Panc1 (cell line): ENCODE measurements at regions not wholly inside any gene's neighbourhood (a gene's known extent, or its start where the extent isn't known, plus 50 kb on each side); places are given as distances from the start of the nearest gene placed in this dataset.

ENCODE experiments used
- ATAC-seq: fragments of 200-7000 bp; cut with Tn5 transposase; 2 replicates; pipeline ENCODE4 v1.9.1; 2020; ENCODE audit warnings: mild to moderate bottlenecking, moderate library complexity
- BruUV-seq: library from RNA; stranded (reverse); fragments of 400-500 nt; replicated peaks from 2 replicates; lab custom pipeline; 2021; lab: Mats Ljungman, UMichigan
- CTCF ChIA-PET: fragments of 300-600 bp; sonication (Branson Sonifier 250); formaldehyde crosslinking; loops from one replicate; lab custom pipeline; 2022; ENCODE audit warnings: antibody characterized with exemption; lab: Charles Lee
- POLR2A ChIA-PET: fragments of 300-600 bp; sonication (Branson Sonifier 250); formaldehyde crosslinking; loops from one replicate; lab custom pipeline; 2022; ENCODE audit warnings: antibody characterized with exemption; lab: Charles Lee
- DNase-seq: peaks from one replicate; pipeline ENCODE4 v3.0.0-alpha.2; 2010; ENCODE audit warnings: low read depth, low spot score
- H3K27ac ChIP-seq: 2 replicates; pipeline ENCODE4 v1.5.1; 2011; ENCODE audit warnings: mild to moderate bottlenecking, low read length, inconsistent platforms
- H3K27me3 ChIP-seq: fragments of 200-500 bp; sonication (Bioruptor generic); 2 replicates; pipeline ENCODE4 v1.6.0; 2014; ENCODE audit warnings: low read length, inconsistent platforms; ENCODE audit not compliant: control insufficient read depth, insufficient read depth
- H3K36me3 ChIP-seq: fragments of 200-500 bp; sonication (Bioruptor generic); 2 replicates; pipeline ENCODE4 v1.5.1; 2014; ENCODE audit warnings: inconsistent platforms, mild to moderate bottlenecking, low read length, moderate library complexity; ENCODE audit not compliant: control insufficient read depth, insufficient read depth
- H3K4me1 ChIP-seq: 2 replicates; pipeline ENCODE4 v1.5.1; 2011; ENCODE audit warnings: inconsistent platforms, mild to moderate bottlenecking, low read length, moderate library complexity; ENCODE audit not compliant: control insufficient read depth, insufficient read depth
- H3K4me3 ChIP-seq, 2 experiments: 2 replicates each; pipeline ENCODE4 v1.5.1; 2011 to 2012; ENCODE audit warnings: low read depth in 2 of 2, low read length in 2 of 2, mild to moderate bottlenecking in 2 of 2, inconsistent platforms in 1 of 2, moderate library complexity in 1 of 2
- H3K9me3 ChIP-seq: fragments of 200-500 bp; sonication (Bioruptor generic); 2 replicates; pipeline ENCODE4 v1.5.1; 2014; ENCODE audit warnings: low read depth, mild to moderate bottlenecking, inconsistent platforms, low read length, moderate library complexity; ENCODE audit not compliant: control insufficient read depth, insufficient read depth
- POLR2AphosphoS5 ChIP-seq: IDR thresholded peaks from 2 replicates; pipeline ENCODE4 v1.6.1; 2012; ENCODE audit warnings: mild to moderate bottlenecking, low read depth, low read length, moderate library complexity
- SIN3A ChIP-seq: IDR thresholded peaks from 2 replicates; pipeline ENCODE4 v1.6.1; 2012; ENCODE audit warnings: low read depth, mild to moderate bottlenecking, low read length, moderate library complexity, borderline replicate concordance; ENCODE audit not compliant: insufficient read depth
- TCF7L2 ChIP-seq: IDR thresholded peaks from 2 replicates; pipeline ENCODE4 v1.6.1; 2011; ENCODE audit warnings: mild to moderate bottlenecking, low read depth, low read length, inconsistent platforms
- in situ Hi-C: cut with HindIII; loops from 2 replicates; pipeline ENCODE4 v1.10.0; 2016; ENCODE audit warnings: low sequenced_read_pairs, low pct_unique_long_range_greater_than_20kb
- intact Hi-C: fragments of 100-400 bp; cut with micrococcal nuclease; formaldehyde crosslinking; loops from one replicate; pipeline ENCODE4 v1.10.0; 2022; ENCODE audit not compliant: unreplicated experiment
- TF ChIP-seq, protein P1 (sequence below), 2 experiments: IDR thresholded peaks; 2 replicates each; pipeline ENCODE4 v1.6.1; 2011 to 2012; ENCODE audit warnings: low read depth in 2 of 2, control low read depth in 1 of 2, low read length in 1 of 2, mild to moderate bottlenecking in 1 of 2, moderate library complexity in 1 of 2; ENCODE audit not compliant: insufficient read depth in 1 of 2
- TF ChIP-seq, protein P2 (sequence below): fragments of 450-650 bp; IDR thresholded peaks from 2 replicates; pipeline ENCODE4 v1.5.1; 2017; ENCODE audit warnings: mild to moderate bottlenecking

DNA sequence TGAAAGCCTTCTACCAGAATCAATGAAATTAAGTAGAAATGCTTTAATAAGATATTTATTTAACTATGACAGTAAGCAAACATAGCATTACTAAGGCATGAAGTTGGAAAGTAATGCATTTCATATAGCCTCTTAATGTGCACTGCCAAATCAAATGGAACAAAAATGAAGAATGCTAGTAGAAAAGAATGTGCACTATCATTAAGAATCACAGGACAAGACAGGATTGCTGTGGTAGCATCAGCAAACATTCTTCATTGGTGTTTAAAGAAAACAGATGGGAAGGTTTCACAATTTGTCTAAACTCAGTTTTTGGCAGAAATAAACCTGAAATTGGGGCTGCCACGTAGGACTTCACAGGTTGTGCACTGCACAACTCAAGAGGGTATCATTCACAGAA lies 168.9 kb downstream of the CNTN3 start:
- CTCF ChIA-PET, result no interaction called here
- ATAC-seq, result no peak
- Histone ChIP-seq H3K36me3 (no peaks in the 10 kb centered on the region), H3K27me3 (no peaks in the 10 kb centered on the region), H3K27ac (no peak overlapping the region), H3K4me1 (no peaks in the 10 kb centered on the region), H3K9me3 (no peaks in the 10 kb centered on the region), H3K4me3 (no peak overlapping the region)
- POLR2A ChIA-PET, result no interaction called here
- TF ChIP-seq SIN3A (no peak), TCF7L2 (no peak), POLR2AphosphoS5 (no peak)
- TF ChIP-seq, protein P1, sequence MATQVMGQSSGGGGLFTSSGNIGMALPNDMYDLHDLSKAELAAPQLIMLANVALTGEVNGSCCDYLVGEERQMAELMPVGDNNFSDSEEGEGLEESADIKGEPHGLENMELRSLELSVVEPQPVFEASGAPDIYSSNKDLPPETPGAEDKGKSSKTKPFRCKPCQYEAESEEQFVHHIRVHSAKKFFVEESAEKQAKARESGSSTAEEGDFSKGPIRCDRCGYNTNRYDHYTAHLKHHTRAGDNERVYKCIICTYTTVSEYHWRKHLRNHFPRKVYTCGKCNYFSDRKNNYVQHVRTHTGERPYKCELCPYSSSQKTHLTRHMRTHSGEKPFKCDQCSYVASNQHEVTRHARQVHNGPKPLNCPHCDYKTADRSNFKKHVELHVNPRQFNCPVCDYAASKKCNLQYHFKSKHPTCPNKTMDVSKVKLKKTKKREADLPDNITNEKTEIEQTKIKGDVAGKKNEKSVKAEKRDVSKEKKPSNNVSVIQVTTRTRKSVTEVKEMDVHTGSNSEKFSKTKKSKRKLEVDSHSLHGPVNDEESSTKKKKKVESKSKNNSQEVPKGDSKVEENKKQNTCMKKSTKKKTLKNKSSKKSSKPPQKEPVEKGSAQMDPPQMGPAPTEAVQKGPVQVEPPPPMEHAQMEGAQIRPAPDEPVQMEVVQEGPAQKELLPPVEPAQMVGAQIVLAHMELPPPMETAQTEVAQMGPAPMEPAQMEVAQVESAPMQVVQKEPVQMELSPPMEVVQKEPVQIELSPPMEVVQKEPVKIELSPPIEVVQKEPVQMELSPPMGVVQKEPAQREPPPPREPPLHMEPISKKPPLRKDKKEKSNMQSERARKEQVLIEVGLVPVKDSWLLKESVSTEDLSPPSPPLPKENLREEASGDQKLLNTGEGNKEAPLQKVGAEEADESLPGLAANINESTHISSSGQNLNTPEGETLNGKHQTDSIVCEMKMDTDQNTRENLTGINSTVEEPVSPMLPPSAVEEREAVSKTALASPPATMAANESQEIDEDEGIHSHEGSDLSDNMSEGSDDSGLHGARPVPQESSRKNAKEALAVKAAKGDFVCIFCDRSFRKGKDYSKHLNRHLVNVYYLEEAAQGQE (IDR thresholded peaks at IDR 0.05; ENCODE audit: insufficient read depth in 1 of 2, low read depth in 2 of 2, low read length in 1 of 2), result no peak
- TF ChIP-seq, protein P2, sequence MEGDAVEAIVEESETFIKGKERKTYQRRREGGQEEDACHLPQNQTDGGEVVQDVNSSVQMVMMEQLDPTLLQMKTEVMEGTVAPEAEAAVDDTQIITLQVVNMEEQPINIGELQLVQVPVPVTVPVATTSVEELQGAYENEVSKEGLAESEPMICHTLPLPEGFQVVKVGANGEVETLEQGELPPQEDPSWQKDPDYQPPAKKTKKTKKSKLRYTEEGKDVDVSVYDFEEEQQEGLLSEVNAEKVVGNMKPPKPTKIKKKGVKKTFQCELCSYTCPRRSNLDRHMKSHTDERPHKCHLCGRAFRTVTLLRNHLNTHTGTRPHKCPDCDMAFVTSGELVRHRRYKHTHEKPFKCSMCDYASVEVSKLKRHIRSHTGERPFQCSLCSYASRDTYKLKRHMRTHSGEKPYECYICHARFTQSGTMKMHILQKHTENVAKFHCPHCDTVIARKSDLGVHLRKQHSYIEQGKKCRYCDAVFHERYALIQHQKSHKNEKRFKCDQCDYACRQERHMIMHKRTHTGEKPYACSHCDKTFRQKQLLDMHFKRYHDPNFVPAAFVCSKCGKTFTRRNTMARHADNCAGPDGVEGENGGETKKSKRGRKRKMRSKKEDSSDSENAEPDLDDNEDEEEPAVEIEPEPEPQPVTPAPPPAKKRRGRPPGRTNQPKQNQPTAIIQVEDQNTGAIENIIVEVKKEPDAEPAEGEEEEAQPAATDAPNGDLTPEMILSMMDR, result no peak
- no peak for DNase-seq
- in situ Hi-C loops, result no loop called here
- BruUV-seq, result no TSS peak
- intact Hi-C loops, result no loop called here

DNA sequence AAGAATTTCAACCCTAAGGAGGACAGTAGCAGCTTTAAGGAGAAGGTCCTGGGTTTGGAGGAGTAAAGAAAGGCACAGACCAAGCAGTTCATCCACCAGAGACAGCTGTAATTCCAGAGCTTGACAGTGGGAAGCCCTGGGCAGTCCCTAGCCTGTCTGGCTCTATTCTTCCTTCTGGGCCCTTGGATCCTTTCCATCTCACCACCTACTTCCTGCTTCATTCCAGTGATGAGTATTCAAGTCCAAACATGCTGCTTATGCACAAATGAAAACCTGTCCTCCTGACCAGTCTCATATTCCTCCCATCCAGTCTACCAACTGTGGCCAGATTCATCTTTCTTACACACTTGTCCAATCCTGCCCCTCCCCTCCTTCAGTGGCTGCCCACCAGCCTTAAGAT lies 171.4 kb downstream of the CNTN3 start:
- H3K27ac ChIP-seq, result no peak overlapping the region
- DNase-seq, result no peak
- H3K4me1 ChIP-seq, result no peaks in the 10 kb centered on the region
- ATAC-seq, result no peak
- H3K4me3 ChIP-seq, result no peak overlapping the region
- H3K27me3 ChIP-seq, result no peaks in the 10 kb centered on the region
- POLR2A ChIA-PET, result no interaction called here
- TF ChIP-seq SIN3A (no peak), TCF7L2 (no peak), POLR2AphosphoS5 (no peak)
- TF ChIP-seq, protein P2, result no peak
- TF ChIP-seq, protein P1 (IDR thresholded peaks at IDR 0.05; ENCODE audit: insufficient read depth in 1 of 2, low read depth in 2 of 2, low read length in 1 of 2), result no peak
- no TSS peak for BruUV-seq
- no peaks in the 10 kb centered on the region for H3K9me3 ChIP-seq
- CTCF ChIA-PET, result no interaction called here
- in situ Hi-C loops (no loop called here), intact Hi-C loops (no loop called here)
- no peaks in the 10 kb centered on the region for H3K36me3 ChIP-seq
